ENCODE measurements at regions not wholly inside any gene's neighbourhood (a gene's known extent, or its start where the extent isn't known, plus 50 kb on each side); places are given as distances from the start of the nearest gene placed in this dataset.

- no peak for DNase-seq
- no peaks in the 10 kb centered on the region for H3K4me1 ChIP-seq (ENCODE audit: insufficient read depth)
- intact Hi-C loops (cut with DNase I) = no loop called here
These were observed 737.8 kb downstream of the FAM181B start for GRCh38 chr11:81995889-81996288.

GRCh38 chr11:81993755-81994154, 739.9 kb downstream of the FAM181B start:
- Histone ChIP-seq H3K27me3 (no peaks in the 10 kb centered on the region), H3K4me1 (ENCODE audit: insufficient read depth) (no peaks in the 10 kb centered on the region), H3K9me3 (no peaks in the 10 kb centered on the region), H3K4me3 (no peak overlapping the region), H3K27ac (no peak overlapping the region), H3K36me3 (no peaks in the 10 kb centered on the region)
- no peak for TF ChIP-seq EP300 (IDR thresholded peaks at IDR 0.05)
- TF ChIP-seq CTCF (IDR thresholded peaks at IDR 0.05) = no peak
- no peak for TF ChIP-seq POLR2A (IDR thresholded peaks at IDR 0.05)
- intact Hi-C loops (cut with DNase I) = no loop called here
- DNase-seq = no peak

More at GRCh38 chr11:81995889-81996288, 737.8 kb downstream of the FAM181B start:
- Histone ChIP-seq H3K27me3 (no peaks in the 10 kb centered on the region), H3K9me3 (no peaks in the 10 kb centered on the region), H3K36me3 (no peaks in the 10 kb centered on the region), H3K27ac (no peak overlapping the region), H3K4me3 (no peak overlapping the region)
- 40 to 53% (median 51%) methylated on average over 8 of the region's 8 CpGs for WGBS, 3 donors
- TF ChIP-seq POLR2A (IDR thresholded peaks at IDR 0.05) (no peak), CTCF (IDR thresholded peaks at IDR 0.05) (no peak), EP300 (IDR thresholded peaks at IDR 0.05) (no peak)

GRCh38 chr11:81990659-81991443, 742.8 kb downstream of the FAM181B start:
- Histone ChIP-seq H3K4me1 (ENCODE audit: insufficient read depth) (no peaks in the 10 kb centered on the region), H3K9me3 (peaks cover 0 to 5% of the 10 kb centered on the region in 2 donors), H3K27ac (no peak overlapping the region), H3K36me3 (no peaks in the 10 kb centered on the region), H3K4me3 (no peak overlapping the region), H3K27me3 (no peaks in the 10 kb centered on the region)
- intact Hi-C loops (cut with DNase I) = no loop called here
- DNase-seq = no peak
- TF ChIP-seq POLR2A (IDR thresholded peaks at IDR 0.05) (no peak), EP300 (IDR thresholded peaks at IDR 0.05) (no peak), CTCF (IDR thresholded peaks at IDR 0.05) (no peak)
- 92 to 96% (median 94%) methylated on average over 20 to 27 of the region's 27 CpGs for WGBS, 3 donors

GRCh38 chr11:81989093-81989492, 744.6 kb downstream of the FAM181B start:
- no peak overlapping the region for H3K27ac ChIP-seq
- no peaks in the 10 kb centered on the region for H3K36me3 ChIP-seq
- no peaks in the 10 kb centered on the region for H3K27me3 ChIP-seq
- intact Hi-C loops (cut with DNase I) = no loop called here
- DNase-seq = no peak
- H3K4me3 ChIP-seq = no peak overlapping the region
- no peaks in the 10 kb centered on the region for H3K4me1 ChIP-seq (ENCODE audit: insufficient read depth)
- TF ChIP-seq EP300 (IDR thresholded peaks at IDR 0.05) (no peak), POLR2A (IDR thresholded peaks at IDR 0.05) (no peak), CTCF (IDR thresholded peaks at IDR 0.05) (no peak)
- H3K9me3 ChIP-seq = peaks cover 0 to 5% of the 10 kb centered on the region in 2 donors
- WGBS, 3 donors = 73 to 86% (median 80%) methylated on average over 3 of the region's 3 CpGs
